Memory B cell (primary cell): ENCODE measurements at regions not wholly inside any gene's neighbourhood (a gene's known extent, or its start where the extent isn't known, plus 50 kb on each side); places are given as distances from the start of the nearest gene placed in this dataset.

Source experiments
- ATAC-seq: fragments of 150-1000 bp; cut with Tn5 transposase; 2 replicates; pipeline ENCODE4 v1.10.0; 2021; ENCODE audit warnings: low read depth, mild to moderate bottlenecking, moderate library complexity
- DNase-seq, 2 donors: peaks; one replicate each; pipeline ENCODE4 v3.0.0; 2022; ENCODE audit warnings: low spot score in 2 of 2
- H3K27ac Mint-ChIP-seq: one replicate; pipeline ENCODE4 v1.8.0; 2022; ENCODE audit warnings: mild to moderate bottlenecking, moderate library complexity, mixed read lengths
- H3K27me3 Mint-ChIP-seq: one replicate; pipeline ENCODE4 v1.8.0; 2022; ENCODE audit warnings: mixed read lengths
- H3K36me3 Mint-ChIP-seq: one replicate; pipeline ENCODE4 v1.8.0; 2022; ENCODE audit warnings: mild to moderate bottlenecking, mixed read lengths
- H3K4me1 Mint-ChIP-seq: one replicate; pipeline ENCODE4 v1.8.0; 2022; ENCODE audit warnings: mixed read lengths
- H3K4me3 Mint-ChIP-seq: one replicate; pipeline ENCODE4 v1.8.0; 2022; ENCODE audit warnings: mild to moderate bottlenecking, moderate library complexity, mixed read lengths
- H3K9me3 Mint-ChIP-seq: one replicate; pipeline ENCODE4 v1.8.0; 2022; ENCODE audit warnings: mixed read lengths

DNA sequence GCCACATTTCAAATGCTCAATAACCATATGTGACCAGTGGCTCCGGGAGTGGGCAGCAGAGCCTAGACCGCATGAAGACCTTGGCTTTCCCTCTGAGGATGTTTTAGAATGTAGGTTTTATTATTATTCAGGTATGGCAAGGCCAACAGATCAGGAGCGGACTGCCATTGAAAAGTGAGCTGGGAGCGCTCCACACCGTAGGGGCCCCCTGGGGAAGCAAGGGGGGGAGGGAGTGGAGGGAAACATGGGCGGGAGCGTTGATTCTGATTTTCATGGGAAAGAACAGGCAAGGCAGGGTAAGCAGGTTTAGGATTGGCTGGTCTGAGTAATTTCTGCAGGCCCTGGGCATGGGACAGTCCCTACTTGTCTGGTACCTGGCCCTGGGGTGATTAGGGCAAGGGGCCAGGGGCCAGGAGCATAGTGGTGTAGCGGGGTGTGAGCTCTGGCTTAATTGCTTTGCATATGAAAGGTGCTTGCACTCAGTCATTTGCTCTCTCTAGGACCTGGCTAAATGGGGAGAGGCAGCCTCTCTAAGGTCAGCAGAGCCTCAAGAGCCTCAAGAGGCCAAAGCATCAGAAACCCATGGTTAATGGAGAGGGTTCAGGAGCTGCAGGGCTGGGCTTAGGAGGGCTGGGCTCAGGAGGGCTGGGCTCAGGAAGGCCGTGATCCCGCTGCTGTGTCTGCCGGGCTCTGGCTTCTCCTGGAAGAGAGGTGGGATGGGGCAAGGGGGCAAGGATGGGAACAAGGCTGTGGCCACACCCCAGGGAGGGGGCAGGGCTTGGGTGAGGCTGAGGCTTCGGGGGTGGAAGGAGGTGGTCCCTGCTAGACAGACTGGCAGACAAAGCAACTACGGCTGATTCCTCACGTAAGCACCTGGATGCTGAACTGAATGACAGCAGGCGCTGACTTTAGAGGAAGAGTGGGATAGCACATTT is 82.0 kb upstream of the WASF3 start:
- H3K4me3 Mint-ChIP-seq, result no peak overlapping the region
- H3K4me1 Mint-ChIP-seq, result peaks cover 8% of the 10 kb centered on the region
- no peak for ATAC-seq
- DNase-seq, result no peak
- no peaks in the 10 kb centered on the region for H3K36me3 Mint-ChIP-seq
- H3K9me3 Mint-ChIP-seq, result no peaks in the 10 kb centered on the region
- no peak overlapping the region for H3K27ac Mint-ChIP-seq
- peaks cover 15% of the 10 kb centered on the region for H3K27me3 Mint-ChIP-seq

DNA sequence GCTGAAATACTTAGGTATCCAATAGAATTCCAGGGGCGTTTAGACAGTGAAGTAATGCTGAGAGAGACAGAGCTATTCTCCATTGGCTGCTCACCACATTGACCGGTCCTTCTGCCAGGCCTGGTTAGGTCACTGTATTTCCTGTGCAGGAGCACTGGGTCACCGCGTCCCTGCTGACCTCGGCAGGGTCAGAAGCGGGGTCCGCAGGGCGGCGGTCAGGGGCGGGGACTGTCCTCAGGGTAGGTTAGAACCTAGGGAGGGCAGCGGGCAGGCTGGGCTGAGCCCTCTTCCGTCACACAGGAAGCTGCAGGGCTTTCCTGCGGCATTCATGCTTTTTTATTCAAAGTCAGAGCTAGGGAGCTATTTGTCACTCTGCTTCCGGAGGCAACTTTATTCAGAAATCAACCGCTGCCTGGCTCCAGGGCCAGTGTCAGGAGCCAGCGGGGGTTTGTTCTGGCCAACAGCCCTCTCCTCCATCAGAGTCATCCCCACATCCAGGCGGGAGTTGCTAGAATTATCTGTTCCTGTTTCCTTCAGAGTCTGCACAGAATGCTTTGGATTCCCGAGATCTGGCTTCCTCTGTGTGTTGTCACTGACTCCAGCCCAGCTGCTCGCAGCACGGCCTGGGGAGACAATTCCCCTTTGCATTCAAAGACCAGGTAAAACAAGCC is 81.2 kb upstream of the WASF3 start:
- peaks cover 15% of the 10 kb centered on the region for H3K27me3 Mint-ChIP-seq
- no peaks in the 10 kb centered on the region for H3K36me3 Mint-ChIP-seq
- no peak overlapping the region for H3K27ac Mint-ChIP-seq
- ATAC-seq, result no peak
- peaks cover 8% of the 10 kb centered on the region for H3K4me1 Mint-ChIP-seq
- H3K4me3 Mint-ChIP-seq, result no peak overlapping the region
- no peak for DNase-seq
- no peaks in the 10 kb centered on the region for H3K9me3 Mint-ChIP-seq

GRCh38 chr13:26476782-26477142 is 80.7 kb upstream of the WASF3 start:
- Mint-ChIP-seq H3K9me3 (no peaks in the 10 kb centered on the region), H3K4me1 (peaks cover 8% of the 10 kb centered on the region), H3K27ac (no peak overlapping the region), H3K36me3 (no peaks in the 10 kb centered on the region), H3K27me3 (peaks cover 15% of the 10 kb centered on the region), H3K4me3 (no peak overlapping the region)
- DNase-seq (no peak), ATAC-seq (no peak)

GRCh38 chr13:26477681-26478080 is 79.8 kb upstream of the WASF3 start:
- ATAC-seq (no peak), DNase-seq (no peak)
- no peaks in the 10 kb centered on the region for H3K9me3 Mint-ChIP-seq
- H3K4me3 Mint-ChIP-seq, result no peak overlapping the region
- H3K36me3 Mint-ChIP-seq, result no peaks in the 10 kb centered on the region
- peaks cover 15% of the 10 kb centered on the region for H3K27me3 Mint-ChIP-seq
- H3K4me1 Mint-ChIP-seq, result peaks cover 8% of the 10 kb centered on the region
- H3K27ac Mint-ChIP-seq, result no peak overlapping the region

- H3K4me3 Mint-ChIP-seq, result no peak overlapping the region
- no peak overlapping the region for H3K27ac Mint-ChIP-seq
- H3K4me1 Mint-ChIP-seq, result peaks cover 8% of the 10 kb centered on the region
- H3K9me3 Mint-ChIP-seq, result no peaks in the 10 kb centered on the region
- no peaks in the 10 kb centered on the region for H3K36me3 Mint-ChIP-seq
- ATAC-seq (no peak), DNase-seq (no peak)
- peaks cover 9% of the 10 kb centered on the region for H3K27me3 Mint-ChIP-seq
Observed at GRCh38 chr13:26480246-26480855, 77.1 kb upstream of the WASF3 start.

GRCh38 chr13:26482451-26483197 is 74.9 kb upstream of the WASF3 start:
- ATAC-seq (peak; percentile 86), DNase-seq (peak; percentile 61 to 65)
- H3K27me3 Mint-ChIP-seq, result peaks cover 3% of the 10 kb centered on the region
- H3K36me3 Mint-ChIP-seq, result no peaks in the 10 kb centered on the region
- H3K27ac Mint-ChIP-seq, result no peak overlapping the region
- H3K4me3 Mint-ChIP-seq, result no peak overlapping the region
- H3K4me1 Mint-ChIP-seq, result no peaks in the 10 kb centered on the region
- H3K9me3 Mint-ChIP-seq, result no peaks in the 10 kb centered on the region

DNA sequence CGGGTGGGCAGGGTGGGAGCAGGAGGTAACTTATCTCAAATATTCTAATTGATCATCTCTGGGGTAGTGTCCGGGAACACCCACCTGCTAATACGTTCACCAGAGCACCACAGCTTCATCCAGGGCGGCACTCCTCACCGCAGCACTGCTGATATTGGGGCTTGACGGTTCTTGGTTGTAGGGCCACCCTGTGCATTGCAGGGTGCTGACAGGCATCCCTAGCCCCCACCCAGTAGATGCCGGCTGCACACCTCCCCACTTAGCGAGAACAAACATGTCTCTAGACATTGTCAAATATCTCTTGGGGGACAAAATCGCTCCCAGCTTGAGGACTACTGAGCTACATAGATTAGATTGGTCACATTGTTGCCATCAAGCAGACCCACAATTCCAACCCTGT is 73.9 kb upstream of the WASF3 start:
- Mint-ChIP-seq H3K9me3 (no peaks in the 10 kb centered on the region), H3K4me1 (no peaks in the 10 kb centered on the region), H3K27ac (no peak overlapping the region), H3K4me3 (no peak overlapping the region), H3K36me3 (no peaks in the 10 kb centered on the region), H3K27me3 (peaks cover 3% of the 10 kb centered on the region)
- DNase-seq (no peak), ATAC-seq (no peak)

DNA sequence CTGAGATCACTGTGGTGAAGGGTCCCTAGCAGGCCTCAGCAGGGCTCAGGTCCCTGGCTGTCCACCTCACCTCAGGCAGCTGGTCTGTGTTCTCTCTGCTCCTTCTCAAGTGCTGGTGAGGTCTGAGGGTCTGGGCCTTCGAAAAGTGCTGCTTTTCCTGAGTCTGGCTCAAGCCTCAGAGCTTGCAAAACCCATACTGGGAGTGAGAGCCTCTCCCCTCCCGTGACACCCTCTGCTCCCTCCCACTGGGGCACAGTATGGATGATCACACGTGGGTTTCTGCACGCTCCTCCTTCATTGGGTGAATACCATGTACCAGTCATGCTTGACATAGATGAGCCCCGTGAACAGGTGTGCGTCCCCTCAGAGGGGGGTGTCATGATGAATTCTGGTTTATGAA is 73.3 kb upstream of the WASF3 start:
- no peaks in the 10 kb centered on the region for H3K36me3 Mint-ChIP-seq
- no peaks in the 10 kb centered on the region for H3K9me3 Mint-ChIP-seq
- DNase-seq (no peak), ATAC-seq (no peak)
- peaks cover 3% of the 10 kb centered on the region for H3K27me3 Mint-ChIP-seq
- no peaks in the 10 kb centered on the region for H3K4me1 Mint-ChIP-seq
- no peak overlapping the region for H3K4me3 Mint-ChIP-seq
- H3K27ac Mint-ChIP-seq, result no peak overlapping the region

- no peaks in the 10 kb centered on the region for H3K36me3 Mint-ChIP-seq
- H3K4me1 Mint-ChIP-seq, result no peaks in the 10 kb centered on the region
- no peak overlapping the region for H3K4me3 Mint-ChIP-seq
- no peak overlapping the region for H3K27ac Mint-ChIP-seq
- peaks cover 7% of the 10 kb centered on the region for H3K27me3 Mint-ChIP-seq
- H3K9me3 Mint-ChIP-seq, result no peaks in the 10 kb centered on the region
- ATAC-seq (no peak), DNase-seq (no peak)
Observed at GRCh38 chr13:26485288-26485687, 72.2 kb upstream of the WASF3 start.

GRCh38 chr13:26485786-26486185 is 71.7 kb upstream of the WASF3 start:
- DNase-seq (no peak), ATAC-seq (no peak)
- Mint-ChIP-seq H3K9me3 (no peaks in the 10 kb centered on the region), H3K27ac (no peak overlapping the region), H3K27me3 (peaks cover 8% of the 10 kb centered on the region), H3K4me3 (no peak overlapping the region), H3K4me1 (no peaks in the 10 kb centered on the region), H3K36me3 (no peaks in the 10 kb centered on the region)

DNA sequence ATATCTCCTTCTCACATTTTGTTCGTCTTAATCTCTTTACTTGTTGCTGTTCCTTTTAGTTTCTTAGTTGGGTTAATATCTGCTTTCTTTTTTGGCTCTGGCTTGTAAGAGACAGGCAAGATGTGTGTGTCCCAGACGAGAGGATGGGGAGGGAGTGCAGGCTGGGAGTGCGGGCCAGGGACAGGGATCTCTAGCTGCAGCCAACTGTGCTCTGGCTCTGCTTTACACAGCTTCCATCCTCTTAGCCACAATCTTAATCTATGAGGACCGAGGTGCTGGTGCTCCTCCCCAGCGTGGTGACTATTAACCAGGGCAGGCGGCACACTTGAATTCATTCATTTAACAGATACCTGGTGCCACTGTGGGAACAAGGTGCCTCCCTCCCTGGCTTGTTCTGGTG is 70.9 kb upstream of the WASF3 start:
- ATAC-seq, result no peak
- Mint-ChIP-seq H3K4me3 (no peak overlapping the region), H3K9me3 (no peaks in the 10 kb centered on the region), H3K27ac (no peak overlapping the region), H3K4me1 (no peaks in the 10 kb centered on the region), H3K27me3 (peaks cover 10% of the 10 kb centered on the region), H3K36me3 (no peaks in the 10 kb centered on the region)
- no peak for DNase-seq

GRCh38 chr13:26487781-26488180 is 69.7 kb upstream of the WASF3 start:
- Mint-ChIP-seq H3K4me1 (no peaks in the 10 kb centered on the region), H3K27me3 (peaks cover 14% of the 10 kb centered on the region), H3K36me3 (no peaks in the 10 kb centered on the region), H3K27ac (no peak overlapping the region), H3K4me3 (no peak overlapping the region), H3K9me3 (no peaks in the 10 kb centered on the region)
- no peak for ATAC-seq
- no peak for DNase-seq

DNA sequence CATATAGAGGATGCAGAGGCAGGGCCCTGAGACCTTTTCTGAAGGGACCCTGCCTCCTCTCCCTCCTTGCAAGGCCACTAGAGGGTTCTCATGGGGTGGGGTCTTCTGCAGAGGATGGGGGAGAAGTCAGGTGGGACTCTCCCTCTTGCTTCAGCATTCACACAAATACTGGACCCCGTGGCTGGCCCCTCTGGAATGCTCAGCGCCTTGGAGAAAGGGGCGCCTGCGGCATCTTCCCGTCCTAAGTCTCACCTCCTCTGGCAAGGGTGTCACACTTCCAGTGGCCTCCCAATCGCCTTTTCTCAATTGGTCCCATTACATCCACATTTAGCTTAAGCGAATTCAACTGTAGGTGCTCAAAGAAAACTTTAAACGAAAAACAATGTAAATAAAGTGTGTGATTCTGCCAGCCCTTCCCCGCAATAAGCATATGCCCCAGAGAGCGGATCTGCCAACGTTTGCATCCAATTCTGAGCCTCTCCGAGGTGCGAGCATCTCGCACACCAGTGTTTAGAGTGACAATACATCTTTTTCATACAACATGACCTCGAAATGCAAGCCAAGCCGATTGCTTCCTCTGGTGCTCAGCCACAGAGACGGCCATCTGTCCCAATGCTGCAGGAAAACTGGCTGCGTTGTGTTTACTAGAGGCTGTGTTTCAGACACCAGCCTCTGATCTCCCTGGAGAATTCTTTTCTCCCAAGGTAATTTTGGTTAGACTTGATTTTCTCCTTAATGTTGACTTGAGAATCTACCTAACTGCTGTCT is 69.1 kb upstream of the WASF3 start:
- ATAC-seq (no peak), DNase-seq (no peak)
- H3K27me3 Mint-ChIP-seq, result peaks cover 14% of the 10 kb centered on the region
- H3K4me1 Mint-ChIP-seq, result no peaks in the 10 kb centered on the region
- no peaks in the 10 kb centered on the region for H3K36me3 Mint-ChIP-seq
- H3K4me3 Mint-ChIP-seq, result no peak overlapping the region
- H3K27ac Mint-ChIP-seq, result no peak overlapping the region
- H3K9me3 Mint-ChIP-seq, result no peaks in the 10 kb centered on the region
